NCI-H1417 (cell line): ENCODE measurements at regions not wholly inside any gene's neighbourhood (a gene's known extent, or its start where the extent isn't known, plus 50 kb on each side); places are given as distances from the start of the nearest gene placed in this dataset.

Experiments used
- DNase-seq, 3 experiments: peaks; one replicate each; lab custom pipeline; 2025; lab: John Stamatoyannopoulos, UW

DNA sequence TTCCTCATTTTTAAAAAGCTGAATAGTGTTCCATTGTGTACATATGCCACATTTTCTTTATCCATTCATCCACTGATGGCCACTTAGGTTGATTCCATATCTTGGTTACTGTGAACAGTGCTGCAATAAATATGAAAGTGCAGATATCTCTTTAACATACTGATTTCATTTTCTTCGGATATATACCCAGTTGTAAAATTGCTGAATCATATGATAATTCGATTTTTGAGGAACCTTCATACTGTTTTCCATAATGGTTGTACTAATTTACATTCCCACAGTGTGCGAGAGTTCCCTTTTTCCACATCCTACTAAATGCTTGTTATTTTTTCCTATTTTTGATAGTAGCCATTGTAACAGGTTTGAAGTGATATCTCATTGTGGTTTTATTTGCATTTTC lies 263.2 kb downstream of the STK31 start:
- DNase-seq, result no peak

DNA sequence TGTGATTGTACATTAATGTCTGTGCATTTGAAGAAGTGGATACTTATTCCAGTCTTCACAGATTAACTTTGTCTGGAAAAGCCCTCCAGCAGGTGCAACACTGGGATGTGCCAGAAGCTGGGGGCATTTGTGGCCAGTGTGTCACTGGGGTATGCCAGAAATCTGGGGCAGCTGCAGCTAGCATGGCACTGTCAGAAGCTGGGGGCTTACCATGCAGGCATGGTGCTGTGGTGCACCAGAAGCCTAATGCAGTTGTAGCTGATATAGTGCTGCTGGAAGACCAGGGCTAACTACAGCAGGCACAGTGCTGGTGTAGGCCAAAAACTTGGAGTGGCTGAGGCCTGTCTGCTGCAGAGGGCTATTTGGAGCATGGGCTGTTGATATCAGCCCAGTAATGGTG lies 270.1 kb downstream of the STK31 start:
- no peak for DNase-seq

DNA sequence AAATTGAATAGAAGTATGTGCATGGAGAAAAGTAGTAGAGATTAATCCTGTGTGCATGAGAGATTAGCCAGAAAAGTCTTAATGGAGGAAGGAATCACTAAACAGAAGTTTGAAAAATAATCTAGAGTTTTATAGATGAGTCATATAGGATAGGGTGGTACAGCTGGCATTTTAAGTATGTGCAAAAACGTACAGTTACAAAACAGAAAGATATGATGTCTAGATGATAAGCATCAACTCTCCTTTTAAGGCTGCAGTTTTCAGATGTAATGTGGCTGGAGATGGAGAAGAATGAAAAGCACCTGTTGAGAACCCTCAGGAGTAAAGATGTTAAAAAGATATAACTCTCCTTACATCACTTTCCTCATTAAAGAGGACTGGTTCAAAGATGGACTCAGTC lies 271.3 kb downstream of the STK31 start:
- no peak for DNase-seq

DNA sequence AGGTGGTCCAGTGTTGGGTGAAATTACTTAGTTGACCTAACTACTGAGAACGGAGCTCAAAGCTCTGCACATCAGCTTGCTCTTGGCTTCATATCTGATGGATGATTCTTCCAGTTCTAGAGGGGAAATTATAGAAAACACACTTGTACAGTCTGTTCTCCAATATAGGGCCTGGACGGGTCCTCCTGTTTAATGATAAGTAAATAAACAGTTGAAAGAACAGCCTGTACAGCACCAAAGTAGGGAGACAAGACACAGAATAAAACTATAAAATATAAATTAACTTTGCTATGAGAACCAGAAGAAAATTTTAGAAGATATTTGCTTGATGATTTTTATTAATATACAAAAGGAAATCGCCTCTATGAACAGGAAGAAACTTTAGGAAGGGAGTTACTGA lies 271.7 kb downstream of the STK31 start:
- DNase-seq, result no peak

DNA sequence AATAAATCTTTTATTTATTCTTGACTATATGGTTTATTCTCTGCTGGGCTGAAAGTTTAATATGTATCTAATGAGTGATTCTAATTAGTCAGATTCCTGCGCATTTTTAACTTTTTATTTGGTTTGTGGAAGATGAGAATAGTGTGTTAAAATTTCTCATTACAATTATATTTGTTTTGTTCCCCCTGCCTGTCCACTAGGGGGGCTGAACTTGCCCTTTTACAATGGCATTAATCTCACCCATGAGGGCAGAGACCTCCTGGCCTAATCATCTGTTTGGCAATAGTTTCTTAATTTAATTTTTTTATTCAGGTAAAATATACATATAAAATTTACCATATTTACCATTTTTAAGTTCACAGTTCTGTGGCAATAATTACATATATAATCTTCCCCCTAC lies 278.5 kb upstream of the NPY start:
- no peak for DNase-seq

DNA sequence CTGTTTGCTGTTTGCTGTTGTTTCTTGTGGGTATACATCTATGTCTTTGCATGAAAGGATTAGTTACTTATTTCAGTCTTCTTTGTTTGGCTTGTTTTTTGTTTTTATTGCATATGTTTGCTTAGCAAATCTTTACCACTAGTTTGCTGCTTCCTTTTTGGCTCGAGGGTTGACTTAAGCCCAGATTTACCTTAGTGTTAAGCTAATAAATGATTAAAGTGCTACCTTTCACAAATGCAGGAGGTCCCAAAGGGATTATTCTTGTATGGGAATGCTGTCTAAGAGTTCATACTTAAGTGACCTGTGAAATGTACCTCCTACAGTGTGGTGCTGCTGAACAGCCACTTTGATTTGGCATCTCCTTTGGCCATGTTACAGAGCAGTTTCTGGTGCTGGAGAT lies 273.5 kb upstream of the NPY start:
- DNase-seq, result no peak

DNA sequence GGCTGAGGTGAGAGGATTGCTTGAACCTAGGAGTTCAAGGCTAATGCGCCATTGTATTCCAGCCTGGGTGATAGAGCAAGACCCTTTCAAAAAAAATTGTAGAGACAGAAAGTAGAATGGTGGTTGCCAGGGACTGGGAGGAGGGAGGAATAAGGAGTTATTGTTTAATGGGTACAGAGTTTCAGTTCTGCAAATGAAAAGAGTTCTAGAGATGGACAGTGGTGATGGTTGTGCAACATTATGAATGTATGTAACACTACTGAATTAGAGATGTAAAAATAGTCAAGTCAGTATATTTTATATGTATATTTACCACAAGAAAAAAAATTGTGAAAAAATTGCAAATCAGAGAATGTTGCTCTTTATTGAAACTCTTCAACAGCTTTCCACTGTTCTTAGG lies 266.5 kb upstream of the NPY start:
- no peak for DNase-seq

DNA sequence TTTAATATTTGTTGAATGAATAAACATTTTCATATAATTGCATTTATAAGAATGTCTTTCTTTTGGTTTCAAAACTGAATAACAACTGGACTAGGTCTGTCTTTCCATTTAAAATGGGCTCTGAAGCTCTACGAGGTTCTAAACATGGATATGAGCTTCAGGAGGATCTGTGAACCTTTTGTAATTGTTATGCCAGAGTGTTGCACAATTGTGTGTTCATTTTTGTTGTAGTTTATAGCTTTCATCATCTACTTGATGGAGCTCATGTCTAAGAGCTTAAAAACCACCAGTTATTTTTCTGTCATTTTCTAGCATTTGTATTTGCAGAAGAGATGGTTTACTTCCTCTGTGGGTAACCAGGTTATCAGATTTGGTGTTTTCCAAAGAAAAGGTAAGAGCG lies 265.7 kb upstream of the NPY start:
- DNase-seq, result no peak

DNA sequence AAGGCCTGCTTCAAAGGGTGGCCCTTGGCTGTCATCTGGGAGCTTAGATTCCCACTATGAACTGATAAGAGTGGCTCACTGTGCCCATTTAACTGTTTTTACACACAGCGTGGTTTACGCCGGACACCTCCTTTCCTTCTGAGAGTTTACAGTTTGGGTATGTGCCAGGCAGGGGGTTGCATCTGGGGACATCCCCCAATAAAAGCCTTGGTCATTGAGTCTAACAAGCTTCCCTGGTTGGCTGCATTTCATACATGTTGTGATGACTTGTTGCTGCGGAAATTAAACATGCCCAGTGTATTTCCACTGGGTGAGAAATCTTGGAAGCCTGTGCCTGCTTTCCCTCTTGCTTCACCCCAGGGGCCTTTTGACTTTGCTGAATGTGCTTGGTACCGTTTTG lies 264.1 kb upstream of the NPY start:
- no peak for DNase-seq

DNA sequence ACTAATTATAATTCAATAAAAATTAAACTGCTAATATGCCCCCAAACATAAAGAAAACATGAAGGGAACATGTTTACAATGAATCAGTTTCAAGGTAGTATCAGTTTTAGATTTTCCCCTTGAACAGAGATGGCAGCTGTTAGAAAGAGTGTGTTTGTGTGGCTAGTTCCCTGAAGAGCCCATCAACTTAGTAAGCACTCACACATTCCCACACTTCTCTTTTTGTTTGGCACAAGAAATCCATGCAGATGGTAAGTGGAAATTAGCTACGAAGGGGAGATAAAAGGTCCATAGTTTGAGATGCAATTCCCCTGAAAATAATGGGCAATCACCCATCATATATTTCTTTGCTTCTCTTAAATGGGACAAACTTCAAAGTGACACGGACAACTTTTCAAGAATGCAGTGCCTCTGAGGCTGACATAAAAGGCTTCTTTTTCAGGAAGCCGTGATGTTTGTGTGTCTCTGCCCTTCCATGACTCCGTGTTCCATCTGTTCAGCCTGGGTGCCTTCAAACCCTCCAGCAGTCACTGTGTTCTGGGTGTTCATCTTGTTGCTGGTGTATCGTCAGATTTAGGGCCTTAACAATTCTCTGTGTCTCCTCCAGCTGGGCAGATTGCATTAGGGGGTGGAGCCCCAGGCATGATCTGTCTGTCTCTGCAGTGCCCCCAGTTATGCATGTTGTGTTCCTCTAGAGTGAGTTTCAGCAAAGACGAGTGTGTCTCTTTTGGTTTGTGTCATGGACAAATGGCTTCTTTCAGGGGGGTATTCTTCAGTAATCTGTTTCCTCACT lies 259.5 kb upstream of the NPY start:
- no peak for DNase-seq

DNA sequence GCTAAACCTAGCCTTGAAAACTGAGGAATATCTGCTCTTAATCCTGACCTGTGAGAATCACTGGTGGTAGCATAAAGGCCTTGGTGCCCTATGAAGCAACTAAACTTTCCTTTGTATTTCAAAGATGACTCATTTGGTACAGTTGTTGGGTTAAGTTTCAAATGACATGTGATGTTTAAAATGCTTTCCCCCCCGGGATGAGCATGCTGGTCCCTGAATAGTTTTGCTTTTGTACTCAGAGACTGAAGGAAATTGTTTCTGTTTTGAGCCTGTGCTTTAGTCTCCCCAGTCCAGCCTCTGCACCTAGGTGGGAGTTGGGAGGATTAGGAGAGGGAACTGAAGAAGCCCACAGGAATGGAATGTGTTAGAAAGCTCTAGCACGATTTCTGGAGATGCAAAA lies 258.9 kb upstream of the NPY start:
- no peak for DNase-seq

DNA sequence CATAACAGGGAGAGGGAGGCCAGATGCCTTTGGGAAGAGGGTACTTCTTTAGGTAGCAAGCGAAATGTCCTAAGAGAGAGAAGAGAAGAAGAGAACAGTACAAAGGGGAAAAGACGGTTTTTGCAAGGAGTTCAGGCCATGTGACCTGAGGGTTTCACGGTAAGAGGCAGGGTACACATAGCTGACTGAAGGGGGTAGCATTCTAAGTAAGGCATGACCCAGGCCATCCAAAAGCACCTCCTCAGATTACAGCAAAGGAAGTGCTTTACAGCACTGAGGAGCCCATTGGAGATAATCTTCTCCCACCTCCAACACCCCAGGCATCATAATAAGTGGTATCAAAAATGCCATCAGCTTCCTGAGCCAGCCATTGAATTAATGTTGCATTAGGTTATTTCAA lies 258.2 kb upstream of the NPY start:
- no peak for DNase-seq

DNA sequence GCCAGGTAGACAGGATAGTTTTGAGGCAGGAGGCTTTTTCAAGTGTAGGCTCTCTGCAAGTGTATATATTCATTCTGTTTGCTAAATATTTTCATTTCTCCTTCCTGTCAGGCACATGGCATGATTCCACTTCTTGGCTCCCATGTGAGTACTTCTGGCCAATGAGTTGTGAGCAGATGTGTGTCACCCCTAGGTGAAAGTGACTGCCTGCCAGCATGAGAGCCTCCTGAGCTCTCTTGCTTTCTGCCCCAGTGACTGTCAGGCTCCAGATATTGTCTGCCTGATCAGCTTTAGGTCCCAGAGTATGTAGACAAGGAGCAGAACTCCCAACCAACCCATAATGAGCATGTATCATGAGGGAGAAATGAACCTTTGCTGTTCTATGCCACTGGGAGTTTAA lies 257.6 kb upstream of the NPY start:
- DNase-seq, result no peak

DNA sequence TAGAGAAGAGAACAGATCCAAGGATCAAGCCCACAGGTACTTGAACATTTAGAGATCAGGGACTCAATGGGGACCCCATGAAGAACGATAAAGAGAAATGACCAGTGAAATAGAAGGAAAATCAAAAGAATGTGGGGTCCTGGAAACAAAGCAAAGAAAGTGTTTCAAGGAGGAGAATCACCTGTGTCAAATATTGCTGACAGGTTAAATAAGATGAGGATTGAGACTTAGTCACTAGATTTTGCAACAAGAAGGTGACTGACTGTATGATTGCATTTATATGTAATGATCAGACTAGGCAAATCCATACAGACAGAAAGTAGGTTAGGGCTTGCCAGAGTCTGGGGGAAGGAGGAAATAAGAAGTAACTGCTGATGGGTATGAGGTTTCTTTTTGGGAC lies 254.9 kb upstream of the NPY start:
- DNase-seq, result no peak

DNA sequence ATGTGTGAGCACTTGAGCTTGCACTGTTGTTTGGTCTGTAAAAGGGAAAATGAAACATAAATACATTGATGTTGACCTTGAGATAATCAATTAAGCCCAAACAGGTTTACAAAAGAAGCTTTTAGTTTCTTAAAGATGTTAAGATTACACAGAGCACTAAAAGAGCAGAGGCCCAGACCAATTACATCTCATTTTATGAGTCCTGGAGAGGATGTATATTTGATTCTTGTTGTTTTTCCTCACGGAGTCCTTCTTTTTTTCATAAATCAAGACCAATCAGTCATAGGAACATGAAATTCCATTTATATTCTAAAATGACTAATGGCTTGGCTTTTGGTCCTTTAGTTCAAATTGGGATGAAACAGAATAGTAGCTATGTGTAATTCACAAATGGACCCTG lies 249.7 kb upstream of the NPY start:
- DNase-seq, result no peak

DNA sequence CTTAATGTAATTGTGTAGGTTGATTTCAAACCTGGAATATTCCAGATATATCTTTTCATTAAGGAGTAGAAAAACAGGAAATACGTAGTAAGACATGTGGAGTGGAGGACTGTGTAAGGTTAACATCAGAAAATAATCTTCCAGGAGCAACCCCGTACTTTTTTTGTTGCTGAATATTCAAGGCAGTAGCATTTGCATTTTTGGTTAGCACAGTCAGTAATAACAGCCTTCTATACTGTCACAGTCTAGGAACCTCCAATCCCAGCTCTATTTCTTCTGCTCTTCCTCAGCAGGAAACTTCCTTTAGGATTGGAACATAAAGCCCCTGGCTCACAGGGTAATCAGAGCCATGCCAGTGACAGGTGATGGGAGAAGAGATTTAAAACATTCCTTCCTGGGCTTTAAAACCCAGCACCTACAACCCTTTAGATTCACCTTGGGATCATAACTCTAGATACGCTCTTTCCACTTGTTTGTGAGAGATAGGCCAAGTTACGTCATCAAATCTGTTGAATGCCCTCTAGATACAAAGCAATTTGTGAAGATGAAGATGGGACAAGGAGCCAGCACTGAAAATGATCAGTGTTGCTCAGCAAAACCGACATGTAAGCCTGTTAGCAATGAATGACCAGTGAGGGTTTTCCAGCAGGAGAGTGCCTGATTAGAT lies 248.5 kb upstream of the NPY start:
- DNase-seq, result no peak

DNA sequence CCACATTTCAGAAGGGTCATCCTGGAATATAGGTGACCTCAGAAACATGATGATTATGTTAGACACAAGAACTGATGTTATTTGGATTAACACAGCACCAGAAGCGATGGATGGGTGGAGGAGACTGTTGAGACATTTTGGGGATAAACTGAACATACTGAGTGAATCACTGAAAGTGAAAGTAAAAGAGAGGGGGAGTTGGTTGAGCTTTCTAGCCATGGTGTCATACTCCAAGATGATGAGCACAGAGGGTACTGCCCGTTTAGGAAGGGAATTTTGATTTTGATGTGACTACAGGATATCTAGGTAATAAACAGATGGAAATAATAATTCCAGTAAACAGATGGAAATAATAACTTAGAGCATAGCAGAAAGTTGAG lies 248.0 kb upstream of the NPY start:
- DNase-seq, result no peak

DNA sequence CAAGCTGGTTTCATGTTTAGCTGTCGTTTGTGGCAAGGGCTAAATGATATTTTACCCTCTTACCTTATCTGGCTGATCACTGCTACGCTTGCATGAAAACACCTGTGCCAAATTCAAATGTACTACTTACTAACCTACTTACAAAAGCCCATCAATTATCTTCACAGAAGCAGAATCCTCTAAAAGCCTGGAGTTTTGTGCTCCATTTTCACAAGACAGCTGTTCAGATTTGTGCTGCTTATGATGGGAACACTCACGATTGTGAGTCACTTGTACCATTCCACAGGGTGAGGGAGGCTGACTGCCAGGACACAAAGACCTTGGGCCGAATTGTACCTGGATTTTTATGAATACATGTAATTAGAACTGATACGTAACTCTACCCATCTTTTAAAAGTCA lies 245.0 kb upstream of the NPY start:
- DNase-seq, result peak in 1 of 3 experiments; percentile 94

DNA sequence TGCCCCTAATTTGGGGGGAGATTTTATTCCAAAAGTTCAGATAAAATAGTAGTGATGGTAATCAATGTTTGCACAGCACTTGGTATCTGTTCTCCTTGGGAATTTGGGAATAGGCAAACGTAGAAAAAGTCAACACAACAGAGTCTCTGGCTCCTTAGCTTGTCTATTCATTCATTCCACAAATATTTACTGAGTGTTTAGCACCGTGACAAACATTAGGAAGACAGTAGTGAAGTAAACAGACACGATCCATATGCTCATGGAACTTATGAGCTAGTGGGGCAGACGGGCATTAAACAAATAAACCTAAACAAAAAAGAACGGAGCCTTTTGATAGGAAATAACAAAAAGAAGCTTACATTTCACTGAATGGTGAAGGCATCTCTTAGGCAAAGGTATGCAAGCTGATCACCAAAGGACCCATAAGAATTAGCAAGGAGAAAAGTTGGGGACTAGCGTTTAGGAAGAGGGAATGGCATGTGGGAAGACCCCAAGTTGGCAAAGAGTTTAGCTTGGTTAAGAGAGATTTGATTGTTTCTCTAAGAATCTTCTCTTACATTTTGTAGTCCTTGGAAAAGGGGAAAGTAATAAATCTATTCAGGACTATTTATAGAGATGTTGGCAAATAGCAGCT lies 243.9 kb upstream of the NPY start:
- DNase-seq, result peak in 1 of 3 experiments; percentile 15

DNA sequence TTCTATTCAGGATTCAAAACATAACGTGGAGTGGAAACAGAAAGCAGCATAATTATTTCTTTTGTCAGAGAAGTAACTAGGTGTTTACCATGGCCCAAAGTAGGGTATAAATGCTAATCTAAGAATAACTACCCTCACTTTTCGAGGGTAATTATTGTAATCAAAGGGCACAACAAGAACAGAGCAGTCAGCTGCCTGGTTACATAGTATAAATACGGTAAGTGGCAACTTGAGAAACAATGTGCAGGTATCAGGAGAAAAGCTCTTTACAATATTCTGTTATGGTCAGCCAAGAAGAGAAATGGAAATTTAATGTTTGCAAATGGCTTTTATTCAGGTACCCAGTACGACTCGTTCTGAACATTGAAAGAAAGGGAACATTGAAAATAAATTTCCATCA lies 242.0 kb upstream of the NPY start:
- peak in 1 of 3 experiments; percentile 24 for DNase-seq

DNA sequence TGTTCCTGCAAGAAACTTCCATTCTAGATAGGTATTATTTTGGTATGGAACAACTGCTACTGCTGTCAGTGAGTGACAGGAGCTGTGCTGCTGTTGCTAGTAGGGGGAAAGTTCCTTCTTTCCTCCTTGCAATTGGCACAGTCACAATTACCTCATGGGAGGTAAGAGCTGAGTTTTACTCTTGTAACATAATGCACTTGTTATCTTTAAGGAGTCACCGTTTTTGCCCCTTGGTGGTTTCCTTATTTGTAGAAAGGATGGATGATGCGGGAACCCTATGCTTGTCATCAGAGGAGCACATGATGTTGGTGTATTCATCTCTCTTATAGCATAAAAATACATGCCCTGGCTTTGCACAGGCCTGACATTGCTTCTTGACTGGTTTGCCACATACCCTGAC lies 234.7 kb upstream of the NPY start:
- DNase-seq, result no peak

DNA sequence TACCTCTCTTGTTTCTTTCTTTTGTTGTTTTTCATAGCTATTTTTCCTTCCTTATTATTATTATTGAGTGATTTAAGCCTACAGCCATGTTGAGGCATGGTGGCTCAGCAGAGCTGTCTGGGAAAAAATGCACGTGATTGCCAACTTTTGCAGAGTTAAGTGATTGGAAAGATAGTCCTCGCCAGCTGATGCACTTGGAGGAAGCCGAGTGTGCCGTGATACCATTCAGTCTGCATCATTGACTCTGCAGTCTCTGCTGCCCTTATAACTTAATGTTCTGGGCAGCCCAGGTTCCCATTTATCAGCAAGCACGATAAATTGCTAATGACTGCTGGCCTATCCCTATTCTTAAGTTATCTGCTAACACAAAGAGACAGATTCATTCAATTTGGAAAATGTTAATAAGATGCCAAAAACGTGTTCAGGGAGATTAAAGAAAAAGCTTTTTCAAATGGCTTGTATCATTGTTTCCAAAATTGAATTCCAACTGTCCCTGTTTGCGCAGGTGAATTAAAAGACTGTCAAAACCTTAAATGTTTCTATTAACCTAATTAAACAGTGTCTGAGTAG lies 232.9 kb upstream of the NPY start:
- DNase-seq, result no peak

DNA sequence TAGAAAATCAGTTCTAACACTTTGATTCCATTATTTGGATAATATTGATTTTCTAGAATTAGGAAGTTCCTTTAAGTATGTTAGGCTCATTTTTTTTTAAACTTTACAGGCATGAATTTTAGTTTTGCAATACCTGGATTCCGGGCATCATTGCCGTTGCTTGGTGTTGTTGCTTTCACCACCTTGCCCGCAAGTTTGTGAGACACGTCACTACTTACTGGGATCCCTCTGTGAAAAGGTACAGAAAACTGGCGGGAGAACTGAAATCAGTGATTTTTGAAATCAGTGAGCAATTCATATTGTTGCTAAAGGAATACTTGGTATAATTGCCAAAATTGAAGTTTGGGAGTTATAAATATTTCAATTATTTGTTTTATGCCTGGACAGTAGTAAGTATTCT lies 232.3 kb upstream of the NPY start:
- DNase-seq, result no peak
